GM23338 (cell line): ENCODE measurements at regions not wholly inside any gene's neighbourhood (a gene's known extent, or its start where the extent isn't known, plus 50 kb on each side); places are given as distances from the start of the nearest gene placed in this dataset.

Source experiments
- ATAC-seq: fragments of 200-7000 bp; cut with Tn5 transposase; 3 replicates; pipeline ENCODE4 v1.9.1; 2020
- DNase-seq: peaks from one replicate; pipeline ENCODE4 v3.0.0-alpha.2; 2015; ENCODE audit warnings: low spot score
- H2AFZ ChIP-seq: fragments of 200-600 bp; sonication (generic); 2 replicates; pipeline ENCODE4 v1.8.0; 2016; ENCODE audit warnings: antibody characterized with exemption, mild to moderate bottlenecking, moderate library complexity
- H3F3A ChIP-seq: fragments of 200-600 bp; sonication (generic); replicated peaks from 2 replicates; pipeline ENCODE4 v1.8.0; 2017; ENCODE audit warnings: antibody characterized with exemption, mixed run types, low read depth
- H3K27ac ChIP-seq: fragments of 200-600 bp; sonication (generic); 2 replicates; pipeline ENCODE4 v1.6.1; 2016; ENCODE audit warnings: low read depth
- H3K27me3 ChIP-seq: fragments of 200-600 bp; sonication (generic); 2 replicates; pipeline ENCODE4 v1.8.0; 2016; ENCODE audit warnings: mild to moderate bottlenecking, mixed run types, moderate library complexity; ENCODE audit not compliant: insufficient read depth
- H3K36me3 ChIP-seq: fragments of 200-600 bp; sonication (generic); 2 replicates; pipeline ENCODE4 v1.8.0; 2016; ENCODE audit warnings: mild to moderate bottlenecking; ENCODE audit not compliant: insufficient read depth
- H3K4me1 ChIP-seq: fragments of 200-600 bp; sonication (generic); 2 replicates; pipeline ENCODE4 v1.8.0; 2016; ENCODE audit warnings: mild to moderate bottlenecking, moderate library complexity; ENCODE audit not compliant: insufficient read depth
- H3K4me2 ChIP-seq: fragments of 200-600 bp; sonication (generic); 2 replicates; pipeline ENCODE4 v1.7.1; 2017; ENCODE audit warnings: mixed run types
- H3K4me3 ChIP-seq: fragments of 200-600 bp; sonication (generic); 2 replicates; pipeline ENCODE4 v1.6.1; 2016; ENCODE audit warnings: mixed run types
- H3K79me2 ChIP-seq: fragments of 200-600 bp; sonication (generic); replicated peaks from 2 replicates; pipeline ENCODE4 v1.8.0; 2017; ENCODE audit warnings: mild to moderate bottlenecking; ENCODE audit not compliant: insufficient read depth
- H3K9me2 ChIP-seq: fragments of 200-600 bp; sonication (generic); 2 replicates; pipeline ENCODE4 v1.8.0; 2017; ENCODE audit not compliant: insufficient read depth
- H4K20me1 ChIP-seq: fragments of 200-600 bp; sonication (generic); replicated peaks from 2 replicates; pipeline ENCODE4 v1.8.0; 2017; ENCODE audit warnings: mild to moderate bottlenecking; ENCODE audit not compliant: insufficient read depth
- H3K27ac Mint-ChIP-seq: 2 replicates; pipeline ENCODE4 v1.8.0; 2020; ENCODE audit warnings: inconsistent platforms, mild to moderate bottlenecking, moderate library complexity, mixed read lengths
- H3K27me3 Mint-ChIP-seq: 3 replicates; pipeline ENCODE4 v1.8.0; 2022; ENCODE audit warnings: low read depth, mild to moderate bottlenecking, moderate library complexity, mixed read lengths, inconsistent platforms; ENCODE audit not compliant: insufficient read depth, poor library complexity
- H3K36me3 Mint-ChIP-seq: 3 replicates; pipeline ENCODE4 v1.8.0; 2021; ENCODE audit warnings: low read depth, mild to moderate bottlenecking, inconsistent platforms, moderate library complexity, mixed read lengths
- H3K4me1 Mint-ChIP-seq: 3 replicates; pipeline ENCODE4 v1.8.0; 2020; ENCODE audit warnings: mild to moderate bottlenecking, inconsistent platforms, mixed read lengths
- H3K4me3 Mint-ChIP-seq: 3 replicates; pipeline ENCODE4 v1.8.0; 2021; ENCODE audit warnings: moderate library complexity, mild to moderate bottlenecking, inconsistent platforms, mixed read lengths
- H3K9me3 Mint-ChIP-seq: 3 replicates; pipeline ENCODE4 v1.8.0; 2020; ENCODE audit warnings: moderate library complexity, mild to moderate bottlenecking, inconsistent platforms, mixed read lengths
- CREB1 ChIP-seq: fragments of 250-450 bp; sonication (Bioruptor Pico); IDR thresholded peaks from 2 replicates; pipeline ENCODE4 v1.5.0; 2020; ENCODE audit warnings: low read depth, mild to moderate bottlenecking, moderate library complexity
- EZH2 ChIP-seq: fragments of 200-600 bp; sonication (generic); IDR thresholded peaks from one replicate; pipeline ENCODE4 v1.8.0; 2017; ENCODE audit warnings: antibody characterized with exemption, mild to moderate bottlenecking, low read depth; ENCODE audit not compliant: unreplicated experiment
- EZH2phosphoT487 ChIP-seq: fragments of 200-600 bp; sonication (generic); IDR thresholded peaks from one replicate; pipeline ENCODE4 v1.8.1; 2018; ENCODE audit warnings: antibody characterized with exemption; ENCODE audit not compliant: unreplicated experiment
- JUNB ChIP-seq: IDR thresholded peaks from one replicate; pipeline ENCODE4 v1.6.1; 2016; ENCODE audit warnings: antibody characterized with exemption; ENCODE audit not compliant: unreplicated experiment
- NANOG ChIP-seq: IDR thresholded peaks from 2 replicates; pipeline ENCODE4 v1.6.1; 2016; ENCODE audit warnings: antibody characterized with exemption, borderline replicate concordance
- POLR2AphosphoS5 ChIP-seq: IDR thresholded peaks from 2 replicates; pipeline ENCODE4 v1.6.1; 2016; ENCODE audit warnings: antibody characterized with exemption, low read depth
- STAT1 ChIP-seq: IDR thresholded peaks from one replicate; pipeline ENCODE4 v1.6.1; 2016; ENCODE audit warnings: antibody characterized with exemption; ENCODE audit not compliant: unreplicated experiment
- ZNF114 ChIP-seq: fragments of 250-450 bp; sonication (Bioruptor Pico); IDR thresholded peaks from 2 replicates; pipeline ENCODE4 v1.5.0; 2020; ENCODE audit warnings: mild to moderate bottlenecking, moderate library complexity
- ZNF331 ChIP-seq: fragments of 250-450 bp; sonication (Bioruptor Pico); IDR thresholded peaks from 2 replicates; pipeline ENCODE4 v1.5.0; 2020; ENCODE audit warnings: low read depth, mild to moderate bottlenecking, moderate library complexity
- TF ChIP-seq, protein P1 (sequence below): fragments of 250-450 bp; sonication (Bioruptor Pico); IDR thresholded peaks from 2 replicates; pipeline ENCODE4 v1.5.0; 2020; ENCODE audit warnings: mild to moderate bottlenecking, moderate library complexity
- TF ChIP-seq, protein P2 (sequence below), 2 experiments: fragments of 200-600 bp in 1 of 2; sonication (generic) in 1 of 2; conservative IDR thresholded peaks; 2 replicates each; pipeline versions ENCODE4 v1.5.1 to v1.6.1; 2016 to 2017; ENCODE audit warnings: antibody characterized with exemption in 2 of 2, low read depth in 2 of 2, mild to moderate bottlenecking in 2 of 2, moderate library complexity in 1 of 2
- TF ChIP-seq, protein P3 (sequence below): IDR thresholded peaks from 2 replicates; pipeline ENCODE4 v1.6.1; 2016; ENCODE audit warnings: antibody characterized with exemption
- TF ChIP-seq, protein P4 (sequence below): IDR thresholded peaks from one replicate; pipeline ENCODE4 v1.6.1; 2018; ENCODE audit warnings: antibody characterized with exemption; ENCODE audit not compliant: unreplicated experiment

GRCh38 chr15:88980498-88980897, 67.3 kb upstream of the MFGE8 start:
- no peak for ATAC-seq
- H3K4me3 Mint-ChIP-seq, result no peak overlapping the region
- Histone ChIP-seq H3K9me2 (no peaks in the 10 kb centered on the region), H3K27ac (no peak overlapping the region), H4K20me1 (no peaks in the 10 kb centered on the region), H3K27me3 (no peaks in the 10 kb centered on the region), H3K4me2 (no peak overlapping the region), H3K36me3 (no peaks in the 10 kb centered on the region), H3K4me1 (peaks cover 24% of the 10 kb centered on the region), H3K79me2 (no peaks in the 10 kb centered on the region), H3F3A (no peaks in the 10 kb centered on the region), H2AFZ (no peak overlapping the region), H3K4me3 (no peak overlapping the region)
- H3K4me1 Mint-ChIP-seq, result peaks cover 23% of the 10 kb centered on the region
- TF ChIP-seq, protein P1, sequence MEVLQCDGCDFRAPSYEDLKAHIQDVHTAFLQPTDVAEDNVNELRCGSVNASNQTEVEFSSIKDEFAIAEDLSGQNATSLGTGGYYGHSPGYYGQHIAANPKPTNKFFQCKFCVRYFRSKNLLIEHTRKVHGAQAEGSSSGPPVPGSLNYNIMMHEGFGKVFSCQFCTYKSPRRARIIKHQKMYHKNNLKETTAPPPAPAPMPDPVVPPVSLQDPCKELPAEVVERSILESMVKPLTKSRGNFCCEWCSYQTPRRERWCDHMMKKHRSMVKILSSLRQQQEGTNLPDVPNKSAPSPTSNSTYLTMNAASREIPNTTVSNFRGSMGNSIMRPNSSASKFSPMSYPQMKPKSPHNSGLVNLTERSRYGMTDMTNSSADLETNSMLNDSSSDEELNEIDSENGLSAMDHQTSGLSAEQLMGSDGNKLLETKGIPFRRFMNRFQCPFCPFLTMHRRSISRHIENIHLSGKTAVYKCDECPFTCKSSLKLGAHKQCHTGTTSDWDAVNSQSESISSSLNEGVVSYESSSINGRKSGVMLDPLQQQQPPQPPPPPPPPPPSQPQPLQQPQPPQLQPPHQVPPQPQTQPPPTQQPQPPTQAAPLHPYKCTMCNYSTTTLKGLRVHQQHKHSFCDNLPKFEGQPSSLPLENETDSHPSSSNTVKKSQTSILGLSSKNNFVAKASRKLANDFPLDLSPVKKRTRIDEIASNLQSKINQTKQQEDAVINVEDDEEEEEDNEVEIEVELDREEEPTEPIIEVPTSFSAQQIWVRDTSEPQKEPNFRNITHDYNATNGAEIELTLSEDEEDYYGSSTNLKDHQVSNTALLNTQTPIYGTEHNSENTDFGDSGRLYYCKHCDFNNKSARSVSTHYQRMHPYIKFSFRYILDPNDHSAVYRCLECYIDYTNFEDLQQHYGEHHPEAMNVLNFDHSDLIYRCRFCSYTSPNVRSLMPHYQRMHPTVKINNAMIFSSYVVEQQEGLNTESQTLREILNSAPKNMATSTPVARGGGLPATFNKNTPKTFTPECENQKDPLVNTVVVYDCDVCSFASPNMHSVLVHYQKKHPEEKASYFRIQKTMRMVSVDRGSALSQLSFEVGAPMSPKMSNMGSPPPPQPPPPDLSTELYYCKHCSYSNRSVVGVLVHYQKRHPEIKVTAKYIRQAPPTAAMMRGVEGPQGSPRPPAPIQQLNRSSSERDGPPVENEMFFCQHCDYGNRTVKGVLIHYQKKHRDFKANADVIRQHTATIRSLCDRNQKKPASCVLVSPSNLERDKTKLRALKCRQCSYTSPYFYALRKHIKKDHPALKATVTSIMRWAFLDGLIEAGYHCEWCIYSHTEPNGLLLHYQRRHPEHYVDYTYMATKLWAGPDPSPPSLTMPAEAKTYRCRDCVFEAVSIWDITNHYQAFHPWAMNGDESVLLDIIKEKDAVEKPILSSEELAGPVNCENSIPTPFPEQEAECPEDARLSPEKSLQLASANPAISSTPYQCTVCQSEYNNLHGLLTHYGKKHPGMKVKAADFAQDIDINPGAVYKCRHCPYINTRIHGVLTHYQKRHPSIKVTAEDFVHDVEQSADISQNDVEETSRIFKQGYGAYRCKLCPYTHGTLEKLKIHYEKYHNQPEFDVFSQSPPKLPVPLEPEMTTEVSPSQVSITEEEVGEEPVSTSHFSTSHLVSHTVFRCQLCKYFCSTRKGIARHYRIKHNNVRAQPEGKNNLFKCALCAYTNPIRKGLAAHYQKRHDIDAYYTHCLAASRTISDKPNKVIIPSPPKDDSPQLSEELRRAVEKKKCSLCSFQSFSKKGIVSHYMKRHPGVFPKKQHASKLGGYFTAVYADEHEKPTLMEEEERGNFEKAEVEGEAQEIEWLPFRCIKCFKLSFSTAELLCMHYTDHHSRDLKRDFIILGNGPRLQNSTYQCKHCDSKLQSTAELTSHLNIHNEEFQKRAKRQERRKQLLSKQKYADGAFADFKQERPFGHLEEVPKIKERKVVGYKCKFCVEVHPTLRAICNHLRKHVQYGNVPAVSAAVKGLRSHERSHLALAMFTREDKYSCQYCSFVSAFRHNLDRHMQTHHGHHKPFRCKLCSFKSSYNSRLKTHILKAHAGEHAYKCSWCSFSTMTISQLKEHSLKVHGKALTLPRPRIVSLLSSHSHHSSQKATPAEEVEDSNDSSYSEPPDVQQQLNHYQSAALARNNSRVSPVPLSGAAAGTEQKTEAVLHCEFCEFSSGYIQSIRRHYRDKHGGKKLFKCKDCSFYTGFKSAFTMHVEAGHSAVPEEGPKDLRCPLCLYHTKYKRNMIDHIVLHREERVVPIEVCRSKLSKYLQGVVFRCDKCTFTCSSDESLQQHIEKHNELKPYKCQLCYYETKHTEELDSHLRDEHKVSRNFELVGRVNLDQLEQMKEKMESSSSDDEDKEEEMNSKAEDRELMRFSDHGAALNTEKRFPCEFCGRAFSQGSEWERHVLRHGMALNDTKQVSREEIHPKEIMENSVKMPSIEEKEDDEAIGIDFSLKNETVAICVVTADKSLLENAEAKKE, result no peak
- TF ChIP-seq JUNB (no peak), POLR2AphosphoS5 (no peak), CREB1 (CRISPR knock-in tag) (no peak), NANOG (no peak), ZNF114 (CRISPR knock-in tag) (no peak), ZNF331 (CRISPR knock-in tag) (no peak), EZH2phosphoT487 (no peak), STAT1 (no peak), EZH2 (no peak)
- TF ChIP-seq, protein P2, sequence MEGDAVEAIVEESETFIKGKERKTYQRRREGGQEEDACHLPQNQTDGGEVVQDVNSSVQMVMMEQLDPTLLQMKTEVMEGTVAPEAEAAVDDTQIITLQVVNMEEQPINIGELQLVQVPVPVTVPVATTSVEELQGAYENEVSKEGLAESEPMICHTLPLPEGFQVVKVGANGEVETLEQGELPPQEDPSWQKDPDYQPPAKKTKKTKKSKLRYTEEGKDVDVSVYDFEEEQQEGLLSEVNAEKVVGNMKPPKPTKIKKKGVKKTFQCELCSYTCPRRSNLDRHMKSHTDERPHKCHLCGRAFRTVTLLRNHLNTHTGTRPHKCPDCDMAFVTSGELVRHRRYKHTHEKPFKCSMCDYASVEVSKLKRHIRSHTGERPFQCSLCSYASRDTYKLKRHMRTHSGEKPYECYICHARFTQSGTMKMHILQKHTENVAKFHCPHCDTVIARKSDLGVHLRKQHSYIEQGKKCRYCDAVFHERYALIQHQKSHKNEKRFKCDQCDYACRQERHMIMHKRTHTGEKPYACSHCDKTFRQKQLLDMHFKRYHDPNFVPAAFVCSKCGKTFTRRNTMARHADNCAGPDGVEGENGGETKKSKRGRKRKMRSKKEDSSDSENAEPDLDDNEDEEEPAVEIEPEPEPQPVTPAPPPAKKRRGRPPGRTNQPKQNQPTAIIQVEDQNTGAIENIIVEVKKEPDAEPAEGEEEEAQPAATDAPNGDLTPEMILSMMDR (conservative IDR thresholded peaks at IDR 0.05; ENCODE audit: low read depth in 2 of 2), result no peak
- TF ChIP-seq, protein P3, sequence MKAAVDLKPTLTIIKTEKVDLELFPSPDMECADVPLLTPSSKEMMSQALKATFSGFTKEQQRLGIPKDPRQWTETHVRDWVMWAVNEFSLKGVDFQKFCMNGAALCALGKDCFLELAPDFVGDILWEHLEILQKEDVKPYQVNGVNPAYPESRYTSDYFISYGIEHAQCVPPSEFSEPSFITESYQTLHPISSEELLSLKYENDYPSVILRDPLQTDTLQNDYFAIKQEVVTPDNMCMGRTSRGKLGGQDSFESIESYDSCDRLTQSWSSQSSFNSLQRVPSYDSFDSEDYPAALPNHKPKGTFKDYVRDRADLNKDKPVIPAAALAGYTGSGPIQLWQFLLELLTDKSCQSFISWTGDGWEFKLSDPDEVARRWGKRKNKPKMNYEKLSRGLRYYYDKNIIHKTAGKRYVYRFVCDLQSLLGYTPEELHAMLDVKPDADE, result no peak
- TF ChIP-seq, protein P4, sequence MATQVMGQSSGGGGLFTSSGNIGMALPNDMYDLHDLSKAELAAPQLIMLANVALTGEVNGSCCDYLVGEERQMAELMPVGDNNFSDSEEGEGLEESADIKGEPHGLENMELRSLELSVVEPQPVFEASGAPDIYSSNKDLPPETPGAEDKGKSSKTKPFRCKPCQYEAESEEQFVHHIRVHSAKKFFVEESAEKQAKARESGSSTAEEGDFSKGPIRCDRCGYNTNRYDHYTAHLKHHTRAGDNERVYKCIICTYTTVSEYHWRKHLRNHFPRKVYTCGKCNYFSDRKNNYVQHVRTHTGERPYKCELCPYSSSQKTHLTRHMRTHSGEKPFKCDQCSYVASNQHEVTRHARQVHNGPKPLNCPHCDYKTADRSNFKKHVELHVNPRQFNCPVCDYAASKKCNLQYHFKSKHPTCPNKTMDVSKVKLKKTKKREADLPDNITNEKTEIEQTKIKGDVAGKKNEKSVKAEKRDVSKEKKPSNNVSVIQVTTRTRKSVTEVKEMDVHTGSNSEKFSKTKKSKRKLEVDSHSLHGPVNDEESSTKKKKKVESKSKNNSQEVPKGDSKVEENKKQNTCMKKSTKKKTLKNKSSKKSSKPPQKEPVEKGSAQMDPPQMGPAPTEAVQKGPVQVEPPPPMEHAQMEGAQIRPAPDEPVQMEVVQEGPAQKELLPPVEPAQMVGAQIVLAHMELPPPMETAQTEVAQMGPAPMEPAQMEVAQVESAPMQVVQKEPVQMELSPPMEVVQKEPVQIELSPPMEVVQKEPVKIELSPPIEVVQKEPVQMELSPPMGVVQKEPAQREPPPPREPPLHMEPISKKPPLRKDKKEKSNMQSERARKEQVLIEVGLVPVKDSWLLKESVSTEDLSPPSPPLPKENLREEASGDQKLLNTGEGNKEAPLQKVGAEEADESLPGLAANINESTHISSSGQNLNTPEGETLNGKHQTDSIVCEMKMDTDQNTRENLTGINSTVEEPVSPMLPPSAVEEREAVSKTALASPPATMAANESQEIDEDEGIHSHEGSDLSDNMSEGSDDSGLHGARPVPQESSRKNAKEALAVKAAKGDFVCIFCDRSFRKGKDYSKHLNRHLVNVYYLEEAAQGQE, result no peak
- H3K9me3 Mint-ChIP-seq, result peaks cover 3% of the 10 kb centered on the region; the same call in 1 of the 3 replicates
- peaks cover 3% of the 10 kb centered on the region; the same call in 1 of the 3 replicates for H3K36me3 Mint-ChIP-seq
- H3K27me3 Mint-ChIP-seq, result peaks cover 11% of the 10 kb centered on the region
- no peak for DNase-seq
- H3K27ac Mint-ChIP-seq, result no peak overlapping the region
